Neuronal stem cell (in vitro differentiated cells): ENCODE measurements at regions not wholly inside any gene's neighbourhood (a gene's known extent, or its start where the extent isn't known, plus 50 kb on each side); places are given as distances from the start of the nearest gene placed in this dataset.
"Not testable (repeated sequence)": the region's sequence is repeated elsewhere in the genome, so short reads cannot be mapped to it uniquely, and the experiment has no call there.

Experiments used
- DNase-seq: peaks from one replicate; pipeline ENCODE4 v3.0.0-alpha.2; 2013; ENCODE audit warnings: low spot score
- H2AFZ ChIP-seq: one replicate; pipeline ENCODE4 v1.6.1; 2013; ENCODE audit warnings: mild to moderate bottlenecking, low read length, inconsistent platforms
- H2AK5ac ChIP-seq: 2 replicates; pipeline ENCODE4 v1.6.1; 2013; ENCODE audit warnings: low read depth, mild to moderate bottlenecking, inconsistent platforms, low read length, moderate library complexity, mixed read lengths
- H2BK120ac ChIP-seq: 2 replicates; pipeline ENCODE4 v1.6.1; 2013; ENCODE audit warnings: low read depth, mild to moderate bottlenecking, inconsistent platforms, low read length, moderate library complexity, mixed read lengths
- H2BK12ac ChIP-seq: one replicate; pipeline ENCODE4 v1.6.1; 2013; ENCODE audit warnings: low read length, inconsistent platforms
- H2BK15ac ChIP-seq: 2 replicates; pipeline ENCODE4 v1.6.1; 2013; ENCODE audit warnings: mild to moderate bottlenecking, low read length, inconsistent platforms, mixed read lengths
- H2BK5ac ChIP-seq: one replicate; pipeline ENCODE4 v1.6.1; 2013; ENCODE audit warnings: inconsistent platforms, mild to moderate bottlenecking, low read length, moderate library complexity
- H3K14ac ChIP-seq: one replicate; pipeline ENCODE4 v1.6.1; 2013; ENCODE audit warnings: low read length, inconsistent platforms
- H3K18ac ChIP-seq: 2 replicates; pipeline ENCODE4 v1.6.1; 2013; ENCODE audit warnings: low read length, inconsistent platforms
- H3K23ac ChIP-seq: 2 replicates; pipeline ENCODE4 v1.6.1; 2013; ENCODE audit warnings: low read depth, mild to moderate bottlenecking, mixed read lengths, low read length, inconsistent platforms; ENCODE audit not compliant: poor library complexity
- H3K27ac ChIP-seq: replicated peaks from 3 replicates; pipeline ENCODE4 v1.5.1; 2013; ENCODE audit warnings: low read length, inconsistent platforms
- H3K27me3 ChIP-seq, 3 experiments: 2 replicates each; pipeline ENCODE4 v1.6.1; 2013; ENCODE audit warnings: low read length in 3 of 3, mild to moderate bottlenecking in 2 of 3, inconsistent platforms in 1 of 3, low read depth in 1 of 3, mixed read lengths in 1 of 3, moderate library complexity in 1 of 3; ENCODE audit not compliant: control insufficient read depth in 3 of 3, insufficient read depth in 3 of 3
- H3K36me3 ChIP-seq, 2 donors: replicated peaks in 1 of 2; 2 replicates each; pipeline ENCODE4 v1.6.1; 2013; ENCODE audit warnings: low read length in 2 of 2; ENCODE audit not compliant: control insufficient read depth in 2 of 2, insufficient read depth in 2 of 2
- H3K4ac ChIP-seq: 2 replicates; pipeline ENCODE4 v1.6.1; 2013; ENCODE audit warnings: inconsistent platforms, mild to moderate bottlenecking, low read length, moderate library complexity
- H3K4me1 ChIP-seq, 2 donors: 1 replicate in 1 of 2; 2 replicates in 1 of 2; pipeline ENCODE4 v1.6.1; 2013; ENCODE audit warnings: low read length in 2 of 2, low read depth in 1 of 2; ENCODE audit not compliant: control insufficient read depth in 2 of 2, insufficient read depth in 1 of 2
- H3K4me2 ChIP-seq: one replicate; pipeline ENCODE4 v1.6.1; 2013; ENCODE audit warnings: mild to moderate bottlenecking, low read length, inconsistent platforms; ENCODE audit not compliant: insufficient read depth, poor library complexity, severe bottlenecking
- H3K4me3 ChIP-seq, 2 donors: 2 replicates each; pipeline ENCODE4 v1.5.1; 2013; ENCODE audit warnings: low read length in 2 of 2, mild to moderate bottlenecking in 2 of 2, inconsistent platforms in 1 of 2, moderate library complexity in 1 of 2
- H3K79me1 ChIP-seq: one replicate; pipeline ENCODE4 v1.6.1; 2013; ENCODE audit warnings: low read depth, mild to moderate bottlenecking, inconsistent platforms, low read length, moderate library complexity
- H3K9ac ChIP-seq: one replicate; pipeline ENCODE4 v1.6.1; 2013; ENCODE audit warnings: mild to moderate bottlenecking, low read depth, low read length, inconsistent platforms; ENCODE audit not compliant: poor library complexity
- H3K9me3 ChIP-seq, 2 donors: replicated peaks in 1 of 2; 2 replicates each; pipeline versions ENCODE3 to v1.6.1; 2013; ENCODE audit warnings: low read length in 2 of 2, mild to moderate bottlenecking in 2 of 2, inconsistent platforms in 1 of 2, low read depth in 1 of 2, mixed read lengths in 1 of 2, moderate library complexity in 1 of 2; ENCODE audit not compliant: control insufficient read depth in 2 of 2, insufficient read depth in 1 of 2
- H4K8ac ChIP-seq: one replicate; pipeline ENCODE4 v1.6.1; 2013; ENCODE audit warnings: low read depth, mild to moderate bottlenecking, inconsistent platforms, low read length, moderate library complexity
- H4K91ac ChIP-seq: one replicate; pipeline ENCODE4 v1.6.1; 2013; ENCODE audit warnings: low read length, low read depth, mild to moderate bottlenecking, inconsistent platforms; ENCODE audit not compliant: poor library complexity
- WGBS, 2 donors: extraction: QIAGEN DNeasy Blood & Tissue Kit; methylation state at CpG; one replicate each; pipeline ENCODE4 v1.1.7; 2013; ENCODE audit warnings: missing lambda C conversion rate in 2 of 2, mixed read lengths in 1 of 2; ENCODE audit not compliant: insufficient read length in 2 of 2, insufficient replicate concordance in 1 of 2; ENCODE audit errors: extremely low coverage in 2 of 2; 5-methylcytosine and 5-hydroxymethylcytosine counted together

DNA sequence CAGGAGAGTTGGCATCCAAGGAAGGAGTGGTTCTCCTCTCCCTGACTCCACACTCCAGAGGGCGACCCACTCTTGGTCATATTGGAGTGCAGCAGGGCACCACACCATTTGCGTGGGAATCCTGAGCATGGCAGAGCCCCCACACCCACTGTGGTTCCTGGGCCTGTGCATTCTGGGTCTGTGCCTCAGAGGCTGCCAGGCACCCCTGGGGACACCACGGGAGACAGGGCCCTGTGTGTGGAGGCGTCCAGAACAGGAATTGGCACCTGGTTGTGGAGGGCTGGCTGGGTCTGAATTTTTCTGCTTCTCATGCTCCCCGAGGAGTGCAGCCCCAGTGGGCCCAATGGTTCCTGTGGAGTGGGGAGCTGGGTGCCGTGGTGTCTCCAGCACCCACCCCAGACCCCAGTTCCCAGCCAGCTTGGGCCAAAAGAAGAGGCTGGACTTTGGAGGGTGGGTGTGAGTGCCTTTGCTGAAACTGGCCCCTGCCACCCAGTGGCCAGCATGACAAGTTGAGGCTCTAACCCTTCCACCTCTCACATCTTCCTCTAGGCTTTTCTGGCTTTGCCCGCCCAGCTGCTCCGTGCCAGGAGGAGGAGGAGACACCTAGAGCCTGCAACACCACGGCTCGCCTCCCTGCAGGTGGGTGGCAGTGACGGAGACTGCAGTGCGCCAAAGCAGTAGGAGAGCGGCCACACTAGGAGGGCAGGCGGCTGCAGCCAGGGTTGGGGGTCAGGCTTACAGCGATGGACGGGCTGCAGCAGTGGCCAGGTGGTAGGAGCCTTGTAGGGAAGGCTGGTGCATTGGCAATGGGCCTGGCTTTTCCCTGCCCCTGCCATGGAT lies 250.7 kb downstream of the TP53TG3F start:
- H2BK12ac ChIP-seq, H2BK120ac ChIP-seq, H3K4ac ChIP-seq, H3K4me1 ChIP-seq, H4K8ac ChIP-seq, H3K27ac ChIP-seq, H2BK15ac ChIP-seq, H3K4me3 ChIP-seq, H3K18ac ChIP-seq, H3K9ac ChIP-seq, H3K36me3 ChIP-seq, H3K27me3 ChIP-seq, H2AFZ ChIP-seq, H2BK5ac ChIP-seq, H3K79me1 ChIP-seq, H3K23ac ChIP-seq, H3K9me3 ChIP-seq, H3K14ac ChIP-seq, DNase-seq, H4K91ac ChIP-seq, H2AK5ac ChIP-seq, H3K4me2 ChIP-seq: not testable (repeated sequence)
- WGBS, 2 donors = no CpG with 5 or more reads among the region's 16 CpGs

DNA sequence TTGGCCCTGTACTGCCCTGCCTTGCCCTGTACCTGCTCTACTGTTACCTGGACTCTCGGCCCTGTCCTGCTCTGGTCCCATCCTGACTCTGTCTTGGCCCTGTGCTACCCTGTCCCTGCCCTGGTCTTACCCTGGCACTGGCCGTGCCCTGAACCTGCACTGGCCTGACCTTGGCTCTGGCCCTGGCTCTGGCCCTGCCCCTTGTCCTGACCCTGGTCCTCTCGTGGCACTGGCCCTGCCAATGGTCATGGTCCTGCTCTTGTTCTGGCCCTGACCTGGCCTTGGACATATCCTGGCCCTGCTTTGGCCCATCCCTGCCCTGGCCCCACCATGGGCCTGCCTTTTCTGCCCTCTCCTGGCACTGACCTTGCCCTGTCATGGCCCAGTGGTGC lies 251.3 kb downstream of the TP53TG3F start:
- H3K4me3 ChIP-seq, H4K8ac ChIP-seq, H2AFZ ChIP-seq, H3K36me3 ChIP-seq, H3K18ac ChIP-seq, H3K4ac ChIP-seq, H3K14ac ChIP-seq, H3K27me3 ChIP-seq, H2BK5ac ChIP-seq, H3K9ac ChIP-seq, H3K79me1 ChIP-seq, H3K23ac ChIP-seq, DNase-seq, H3K4me1 ChIP-seq, H2BK15ac ChIP-seq, H3K9me3 ChIP-seq, H3K4me2 ChIP-seq, H2BK12ac ChIP-seq, H2AK5ac ChIP-seq, H4K91ac ChIP-seq, H3K27ac ChIP-seq, H2BK120ac ChIP-seq: not testable (repeated sequence)
- no CpG with 5 or more reads among the region's 3 CpGs for WGBS, 2 donors

DNA sequence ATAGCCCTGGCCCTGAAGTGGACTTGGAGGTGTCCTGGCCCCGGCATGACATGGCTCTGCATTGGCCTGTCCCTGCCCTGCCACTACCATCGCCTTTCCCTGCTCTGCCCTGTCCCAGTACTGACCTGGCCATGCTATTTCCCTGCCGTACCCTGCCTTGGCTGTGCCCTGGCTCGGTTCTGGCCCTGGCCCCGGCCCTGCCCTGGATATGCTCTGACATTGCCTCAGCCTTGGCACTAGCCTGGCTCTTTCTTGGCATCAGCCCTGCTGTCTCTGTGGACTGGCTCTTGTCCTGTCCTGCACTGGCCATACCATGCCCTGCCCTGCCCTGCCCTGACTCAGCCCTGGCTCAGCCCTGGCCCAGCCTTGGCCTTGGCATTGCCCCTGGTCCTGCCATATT lies 252.2 kb downstream of the TP53TG3F start:
- H2BK120ac ChIP-seq, H2AFZ ChIP-seq, H3K79me1 ChIP-seq, H3K4me1 ChIP-seq, H3K9me3 ChIP-seq, H3K36me3 ChIP-seq, H4K8ac ChIP-seq, H4K91ac ChIP-seq, H2BK15ac ChIP-seq, H2AK5ac ChIP-seq, H3K23ac ChIP-seq, H3K4ac ChIP-seq, H3K27me3 ChIP-seq, DNase-seq, H2BK5ac ChIP-seq, H3K18ac ChIP-seq, H3K9ac ChIP-seq, H3K14ac ChIP-seq, H3K4me2 ChIP-seq, H3K4me3 ChIP-seq, H3K27ac ChIP-seq, H2BK12ac ChIP-seq: not testable (repeated sequence)
- no CpG with 5 or more reads among the region's 5 CpGs for WGBS, 2 donors

DNA sequence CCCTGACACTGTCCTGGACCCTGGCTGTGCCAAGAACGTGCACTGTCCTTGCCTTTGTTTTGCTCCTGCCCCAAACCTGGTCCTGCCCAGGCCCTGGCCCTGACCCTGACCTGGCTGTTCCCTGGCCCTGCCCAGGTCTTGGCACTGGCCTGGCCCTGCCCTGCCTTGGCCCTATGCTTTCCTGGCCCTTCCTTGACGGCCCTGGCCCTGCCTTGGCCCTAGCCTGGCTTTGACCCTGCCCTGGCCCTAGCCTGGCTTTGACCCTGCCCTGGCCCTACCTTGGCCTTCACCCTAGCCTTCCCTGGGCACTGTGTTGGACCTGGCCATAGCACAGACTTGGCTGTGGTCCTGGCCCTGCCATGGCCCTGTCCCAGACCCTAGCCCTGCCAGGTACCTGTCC lies 252.9 kb downstream of the TP53TG3F start:
- H2AFZ ChIP-seq, H2BK15ac ChIP-seq, H3K79me1 ChIP-seq, DNase-seq, H2BK5ac ChIP-seq, H3K4me2 ChIP-seq, H2BK120ac ChIP-seq, H4K8ac ChIP-seq, H3K36me3 ChIP-seq, H3K4me3 ChIP-seq, H2AK5ac ChIP-seq, H3K27me3 ChIP-seq, H3K9ac ChIP-seq, H3K23ac ChIP-seq, H3K14ac ChIP-seq, H3K18ac ChIP-seq, H4K91ac ChIP-seq, H3K4me1 ChIP-seq, H3K27ac ChIP-seq, H3K9me3 ChIP-seq, H2BK12ac ChIP-seq, H3K4ac ChIP-seq: not testable (repeated sequence)
- no CpG with 5 or more reads among the region's 2 CpGs for WGBS, 2 donors
